ENCODE measurements at regions not wholly inside any gene's neighbourhood (a gene's known extent, or its start where the extent isn't known, plus 50 kb on each side); places are given as distances from the start of the nearest gene placed in this dataset.

GRCh38 chr5:16392718-16393117 is 72.9 kb downstream of the ZNF622 start:
- no peak for DNase-seq (ENCODE audit: low spot score, unreplicated experiment)
- Mint-ChIP-seq H3K36me3 (ENCODE audit: insufficient read depth) (no peaks in the 10 kb centered on the region), H3K27me3 (no peaks in the 10 kb centered on the region), H3K4me1 (ENCODE audit: low read depth) (peaks cover 3% of the 10 kb centered on the region), H3K9me3 (ENCODE audit: low read depth) (peaks cover 3% of the 10 kb centered on the region), H3K4me3 (ENCODE audit: low read depth) (no peak overlapping the region), H3K27ac (no peak overlapping the region)
- TF ChIP-seq CTCF (IDR thresholded peaks at IDR 0.05; ENCODE audit: unreplicated experiment) = no peak

- no peak for DNase-seq (ENCODE audit: low spot score, unreplicated experiment)
- Mint-ChIP-seq H3K9me3 (ENCODE audit: low read depth) (peaks cover 3% of the 10 kb centered on the region), H3K36me3 (ENCODE audit: insufficient read depth) (no peaks in the 10 kb centered on the region), H3K27me3 (no peaks in the 10 kb centered on the region), H3K27ac (no peak overlapping the region), H3K4me3 (ENCODE audit: low read depth) (no peak overlapping the region), H3K4me1 (ENCODE audit: low read depth) (peaks cover 3% of the 10 kb centered on the region)
- TF ChIP-seq CTCF (IDR thresholded peaks at IDR 0.05; ENCODE audit: unreplicated experiment) = no peak
Observed at GRCh38 chr5:16391858-16392649, 73.5 kb downstream of the ZNF622 start.

GRCh38 chr5:16390825-16391224 is 74.8 kb downstream of the ZNF622 start:
- TF ChIP-seq CTCF (IDR thresholded peaks at IDR 0.05; ENCODE audit: unreplicated experiment) = no peak
- Mint-ChIP-seq H3K9me3 (ENCODE audit: low read depth) (no peaks in the 10 kb centered on the region), H3K27ac (no peak overlapping the region), H3K4me3 (ENCODE audit: low read depth) (no peak overlapping the region), H3K36me3 (ENCODE audit: insufficient read depth) (no peaks in the 10 kb centered on the region), H3K27me3 (no peaks in the 10 kb centered on the region), H3K4me1 (ENCODE audit: low read depth) (peaks cover 3% of the 10 kb centered on the region)
- DNase-seq (ENCODE audit: low spot score, unreplicated experiment) = no peak

GRCh38 chr5:16385516-16386090 is 80.0 kb downstream of the ZNF622 start:
- H3K27me3 Mint-ChIP-seq = peaks cover 2% of the 10 kb centered on the region
- no peaks in the 10 kb centered on the region for H3K9me3 Mint-ChIP-seq (ENCODE audit: low read depth)
- no peak for TF ChIP-seq CTCF (IDR thresholded peaks at IDR 0.05; ENCODE audit: unreplicated experiment)
- no peak overlapping the region for H3K27ac Mint-ChIP-seq
- no peak for DNase-seq (ENCODE audit: low spot score, unreplicated experiment)
- H3K36me3 Mint-ChIP-seq (ENCODE audit: insufficient read depth) = no peaks in the 10 kb centered on the region
- no peaks in the 10 kb centered on the region for H3K4me1 Mint-ChIP-seq (ENCODE audit: low read depth)
- no peak overlapping the region for H3K4me3 Mint-ChIP-seq (ENCODE audit: low read depth)

GRCh38 chr5:16384804-16385203 is 80.8 kb downstream of the ZNF622 start:
- Mint-ChIP-seq H3K36me3 (ENCODE audit: insufficient read depth) (no peaks in the 10 kb centered on the region), H3K4me3 (ENCODE audit: low read depth) (no peak overlapping the region), H3K27ac (no peak overlapping the region), H3K9me3 (ENCODE audit: low read depth) (no peaks in the 10 kb centered on the region), H3K4me1 (ENCODE audit: low read depth) (no peaks in the 10 kb centered on the region), H3K27me3 (peaks cover 10% of the 10 kb centered on the region)
- no peak for TF ChIP-seq CTCF (IDR thresholded peaks at IDR 0.05; ENCODE audit: unreplicated experiment)
- DNase-seq (ENCODE audit: low spot score, unreplicated experiment) = no peak

Data from progenitor cell of endocrine pancreas (in vitro differentiated cells).